GM18868 (cell line): ENCODE measurements at regions not wholly inside any gene's neighbourhood (a gene's known extent, or its start where the extent isn't known, plus 50 kb on each side); places are given as distances from the start of the nearest gene placed in this dataset.

ENCODE experiments used
- ATAC-seq: cut with Tn5 transposase; IDR thresholded peaks from one replicate; pipeline ENCODE4 v1.9.1; 2021; ENCODE audit warnings: mild to moderate bottlenecking, moderate library complexity; ENCODE audit not compliant: unreplicated experiment

DNA sequence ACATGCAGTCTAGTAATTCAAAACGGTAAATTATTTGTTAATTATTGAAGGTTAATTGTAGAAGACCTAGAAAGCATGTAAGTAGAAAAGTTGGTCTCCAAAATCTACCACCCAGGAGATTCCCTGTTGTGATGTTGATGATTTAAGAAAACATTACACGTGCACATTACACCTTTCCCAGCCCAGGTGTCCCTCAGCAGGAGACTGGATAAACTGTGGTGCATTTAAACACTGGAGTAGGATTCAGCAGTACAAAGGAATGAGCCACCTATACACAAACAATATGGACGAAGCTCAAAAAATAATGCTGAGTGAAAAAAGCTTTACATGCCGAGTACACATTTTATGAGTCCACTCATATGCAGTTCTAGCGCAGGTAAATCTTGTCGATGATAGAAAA is 109.0 kb upstream of the STARD3NL start:
- no peak for ATAC-seq

GRCh38 chr7:38070718-38071117 is 107.3 kb upstream of the STARD3NL start:
- no peak for ATAC-seq

- no peak for ATAC-seq
Observed at GRCh38 chr7:38086857-38087256, 91.2 kb upstream of the STARD3NL start.

- no peak for ATAC-seq
Observed at GRCh38 chr7:38102507-38102906, 75.5 kb upstream of the STARD3NL start.

- no peak for ATAC-seq
Observed at GRCh38 chr7:38105874-38106483, 72.1 kb upstream of the STARD3NL start.

DNA sequence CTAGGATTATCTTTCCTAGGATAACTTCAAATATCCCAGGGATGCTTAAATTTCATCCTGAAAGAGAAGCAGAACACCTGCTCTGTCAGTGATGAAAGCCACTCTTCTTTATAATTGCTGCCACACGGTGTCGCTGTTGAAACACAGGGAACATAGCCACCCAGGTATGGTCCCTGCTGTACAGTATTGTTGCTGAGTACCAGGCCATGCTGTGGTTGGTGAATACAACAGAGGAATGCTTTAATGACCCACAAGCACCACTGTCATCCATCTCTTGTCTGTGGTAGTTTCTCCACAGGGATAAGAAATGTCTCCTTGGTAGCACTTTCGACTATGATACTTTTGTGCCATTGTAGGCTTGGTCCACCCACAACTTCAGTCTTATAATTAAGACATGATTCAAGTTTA is 70.6 kb upstream of the STARD3NL start:
- ATAC-seq = peak; percentile 79

- ATAC-seq = no peak
Observed at GRCh38 chr7:38112075-38112474, 66.0 kb upstream of the STARD3NL start.

DNA sequence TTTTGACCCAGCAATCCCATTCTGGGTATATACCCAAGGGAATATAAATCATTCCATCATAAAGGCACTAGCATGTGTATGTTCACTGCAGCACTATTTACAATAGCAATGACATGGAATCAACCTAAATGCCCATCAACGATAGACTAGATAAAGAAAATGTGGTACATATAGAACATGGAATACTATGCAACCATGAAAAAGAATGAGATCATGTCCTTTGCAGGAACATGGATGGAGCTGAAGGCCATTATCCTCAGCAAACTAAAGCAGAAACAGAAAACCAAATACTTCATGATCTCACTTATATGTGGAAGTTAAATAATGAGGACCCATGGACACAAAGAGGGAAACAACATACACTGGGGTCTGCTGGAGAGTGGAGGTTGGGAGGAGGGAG is 58.0 kb upstream of the STARD3NL start:
- ATAC-seq = no peak

- no peak for ATAC-seq
Observed at GRCh38 chr7:38122501-38122900, 55.5 kb upstream of the STARD3NL start.

- ATAC-seq = no peak
Observed at GRCh38 chr7:38123494-38123893, 54.6 kb upstream of the STARD3NL start.

- peak; percentile 62 for ATAC-seq
Observed at GRCh38 chr7:38127216-38128207, 50.5 kb upstream of the STARD3NL start.
